Right renal cortex interstitium (tissue), 3 donors: ENCODE measurements at regions not wholly inside any gene's neighbourhood (a gene's known extent, or its start where the extent isn't known, plus 50 kb on each side); places are given as distances from the start of the nearest gene placed in this dataset.

ENCODE experiments used
- DNase-seq, 3 donors: peaks; one replicate each; pipeline ENCODE4 v3.0.0-alpha.2; 2013; ENCODE audit warnings: low read depth in 3 of 3, low spot score in 2 of 3

- DNase-seq, result no peak
These were observed 328.6 kb downstream of the MN1 start for GRCh38 chr22:27472975-27473374.

GRCh38 chr22:27473533-27473932 lies 328.0 kb downstream of the MN1 start:
- no peak for DNase-seq

DNA sequence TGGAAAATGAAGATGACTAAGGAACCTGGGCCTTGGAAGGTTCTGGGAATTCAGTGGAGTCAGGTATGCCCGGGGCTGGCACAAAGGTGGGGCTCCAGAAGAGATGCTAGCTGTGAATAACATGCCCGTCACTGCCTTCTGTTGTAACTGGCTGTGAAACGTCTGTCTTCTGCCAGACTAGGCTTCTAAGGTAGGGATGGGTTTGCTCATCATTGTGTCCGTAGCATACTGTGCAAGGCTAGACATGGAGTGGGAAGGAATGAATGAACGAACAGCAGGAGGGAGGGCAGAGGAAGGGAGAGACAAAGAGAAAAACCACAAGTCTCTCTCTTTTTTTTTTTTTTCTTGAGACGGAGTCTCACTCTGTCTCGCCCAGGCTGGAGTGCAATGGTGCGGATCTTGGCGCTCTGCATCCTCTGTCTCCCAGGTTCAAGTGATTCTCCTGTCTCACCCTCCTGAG lies 327.4 kb downstream of the MN1 start:
- no peak for DNase-seq

DNA sequence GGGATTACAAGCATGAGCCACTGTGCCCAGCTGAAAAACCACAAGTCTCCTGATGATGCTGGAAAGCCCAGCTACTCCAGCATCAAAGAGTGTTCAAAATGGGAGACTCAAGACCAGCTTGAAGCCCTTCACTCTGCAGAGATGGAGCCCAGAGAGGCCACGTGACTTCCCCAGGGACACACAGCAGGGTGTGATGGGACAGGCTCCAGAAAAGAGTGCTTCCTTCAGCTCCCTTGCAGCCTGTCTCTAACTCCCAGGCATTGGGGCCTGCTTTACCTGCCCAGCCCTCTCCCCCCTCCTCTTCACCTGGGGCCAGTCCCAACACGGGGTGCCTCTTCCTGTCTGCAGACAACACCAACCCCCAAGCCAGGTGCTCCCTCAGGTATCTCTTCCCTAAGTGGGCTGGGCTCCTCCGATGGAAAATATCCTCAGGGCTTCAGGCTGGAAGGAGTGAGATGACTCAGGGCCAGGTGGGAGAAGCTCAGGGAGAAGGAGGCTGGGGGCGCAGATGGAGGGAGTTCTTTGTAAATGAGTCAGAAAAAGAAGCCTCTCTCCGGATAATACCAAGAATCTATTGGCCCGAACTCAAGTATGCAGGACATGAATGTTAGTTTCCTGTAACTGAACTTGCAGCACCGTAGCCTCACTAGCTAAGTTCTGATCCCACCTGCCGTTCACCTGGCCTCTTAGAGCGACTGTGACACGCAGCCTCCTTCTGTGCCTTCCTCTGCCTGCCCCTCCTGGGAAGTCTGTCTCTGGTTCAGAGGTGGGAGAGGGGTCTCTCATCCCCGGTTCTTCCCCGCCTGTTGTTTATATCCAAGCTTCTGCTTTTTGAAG lies 326.6 kb downstream of the MN1 start:
- no peak for DNase-seq

GRCh38 chr22:27475548-27475897 lies 326.0 kb downstream of the MN1 start:
- no peak for DNase-seq

- DNase-seq, result no peak
These were observed 325.2 kb downstream of the MN1 start for GRCh38 chr22:27476318-27476717.

GRCh38 chr22:27476729-27477128 lies 324.8 kb downstream of the MN1 start:
- DNase-seq, result no peak

DNA sequence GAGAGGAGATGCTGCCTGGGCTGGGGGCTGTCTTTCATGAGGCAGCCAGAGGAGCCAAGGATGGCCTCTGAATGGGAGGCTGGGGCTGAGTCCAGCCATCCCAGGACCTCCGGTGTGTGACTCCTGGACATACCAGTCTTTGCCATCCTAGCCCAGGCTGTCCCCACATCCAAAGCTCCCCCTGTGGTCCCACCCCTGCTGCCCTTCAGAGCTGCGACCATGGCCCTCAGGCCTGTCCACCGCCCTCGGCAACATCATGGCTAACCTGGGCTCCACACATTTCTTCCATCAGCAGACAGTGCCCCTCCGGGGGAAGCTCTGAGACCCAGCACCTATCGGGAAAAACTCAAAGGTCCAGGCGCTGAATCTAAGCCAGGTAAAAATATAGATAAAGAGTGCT lies 324.4 kb downstream of the MN1 start:
- DNase-seq, result no peak

DNA sequence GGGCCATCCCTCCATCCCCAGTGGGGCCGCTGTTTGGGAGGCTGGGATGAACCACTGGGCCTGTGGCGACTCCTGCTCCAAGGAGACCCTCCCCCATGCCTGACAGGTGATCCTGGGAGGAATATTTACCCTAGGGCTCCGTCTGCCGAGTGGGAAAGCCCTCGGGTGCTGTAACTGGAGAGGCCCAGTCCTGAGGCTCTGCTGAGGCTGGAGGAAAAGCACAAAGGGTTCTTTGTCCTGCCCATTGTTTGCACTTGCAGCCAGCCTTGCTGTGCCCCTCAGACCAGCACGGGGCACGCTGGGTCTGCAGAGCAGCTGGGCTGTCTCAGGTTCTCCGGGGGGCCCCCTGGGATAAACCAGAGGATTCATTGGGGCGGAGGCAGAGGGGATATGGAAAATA lies 321.1 kb downstream of the MN1 start:
- DNase-seq, result no peak

DNA sequence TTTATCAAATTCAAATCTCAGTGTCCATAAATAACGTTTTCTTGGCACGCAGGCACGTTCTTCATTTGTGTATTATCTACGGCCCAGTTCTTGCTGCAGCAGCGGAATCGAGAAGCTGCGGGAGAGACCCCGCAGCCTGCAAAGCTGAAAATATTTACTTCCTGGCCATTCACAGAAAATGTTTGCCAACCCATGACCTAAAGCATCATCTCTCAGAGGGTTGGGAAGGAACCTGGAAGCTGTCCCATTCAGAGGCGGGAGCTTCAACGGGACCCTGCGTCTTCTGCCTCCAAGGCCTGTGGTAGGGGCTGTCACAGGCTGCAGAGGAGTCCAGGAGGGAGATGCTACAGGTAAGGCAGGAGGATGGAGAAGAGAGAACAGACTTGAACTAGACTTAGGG lies 319.2 kb downstream of the MN1 start:
- no peak for DNase-seq

DNA sequence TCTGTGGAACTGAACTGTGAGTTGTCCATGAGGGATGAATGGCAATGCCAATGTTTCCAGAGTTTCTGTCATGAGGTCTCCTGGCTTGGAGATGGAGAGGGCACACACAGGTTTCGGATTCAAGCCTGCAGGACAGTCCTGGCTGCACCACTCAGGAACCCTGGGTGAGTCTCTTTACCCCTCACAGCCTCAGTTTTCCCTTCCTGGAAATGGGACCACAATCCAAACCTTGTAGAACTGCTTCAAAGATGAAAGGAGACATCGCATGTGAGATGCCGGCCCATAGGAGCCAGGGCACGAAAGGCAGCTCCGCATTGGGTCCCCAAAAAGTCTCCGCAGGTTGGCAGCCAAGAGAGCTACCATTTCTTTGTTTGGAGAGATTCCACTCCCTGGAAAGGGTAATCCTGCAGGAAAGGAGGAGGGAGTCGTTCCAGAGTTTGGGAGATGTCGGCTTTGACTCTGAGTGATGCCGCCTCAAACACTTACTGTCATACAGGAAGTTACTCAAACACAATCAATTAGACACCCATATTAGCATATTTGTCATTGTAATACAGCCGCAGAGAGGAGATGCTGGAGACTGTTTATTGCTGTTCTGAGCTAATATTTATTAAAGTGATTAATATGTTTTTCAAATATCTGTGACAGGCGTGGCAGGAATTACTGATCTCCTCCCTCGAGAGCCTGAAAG lies 318.3 kb downstream of the MN1 start:
- no peak for DNase-seq

GRCh38 chr22:27485842-27486241 lies 315.7 kb downstream of the MN1 start:
- no peak for DNase-seq

DNA sequence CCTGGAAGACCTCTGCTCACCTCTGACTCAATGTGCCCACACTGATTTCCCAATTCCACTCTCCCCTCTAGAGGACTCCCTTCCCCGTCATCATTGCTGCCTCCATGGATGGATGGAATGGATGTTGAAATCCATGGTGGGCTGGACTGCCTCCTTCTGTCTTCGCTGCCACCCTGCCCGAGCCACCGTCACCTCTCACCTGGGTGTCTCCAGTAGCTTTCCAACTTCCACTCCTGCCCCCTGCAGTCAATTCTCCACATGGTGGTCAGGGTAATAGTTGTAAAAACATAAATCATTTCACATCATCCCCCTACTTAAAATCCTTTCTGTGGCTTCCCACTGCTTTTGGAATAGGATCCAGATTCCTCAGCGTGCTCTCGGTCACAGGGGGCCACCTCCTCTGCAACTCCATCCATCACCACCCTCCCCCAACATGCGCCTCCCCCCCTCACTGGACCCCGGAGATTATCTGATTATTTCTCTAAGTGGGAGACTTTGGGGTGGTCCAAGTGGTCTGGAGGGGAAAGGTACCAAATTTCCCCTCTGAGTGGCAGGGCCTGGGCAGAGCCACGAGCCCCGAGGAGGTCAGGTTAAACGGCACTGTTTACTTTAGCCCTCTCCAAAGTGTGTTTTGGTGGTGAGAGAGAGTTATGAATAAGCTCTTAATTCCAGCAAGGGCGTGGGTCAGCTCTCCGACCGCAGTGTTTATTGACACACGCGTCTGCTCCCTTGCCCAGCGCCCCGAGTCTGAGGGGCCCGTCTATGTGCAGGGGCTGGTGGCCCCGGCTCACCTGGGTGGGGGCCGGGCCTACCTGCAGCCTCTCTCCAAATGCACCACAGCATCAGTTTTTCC lies 313.7 kb downstream of the MN1 start:
- DNase-seq, result no peak

- no peak for DNase-seq
These were observed 312.9 kb downstream of the MN1 start for GRCh38 chr22:27488456-27489177.

GRCh38 chr22:27489178-27489675 lies 312.3 kb downstream of the MN1 start:
- no peak for DNase-seq

- DNase-seq, result no peak
These were observed 311.5 kb downstream of the MN1 start for GRCh38 chr22:27490080-27490479.

DNA sequence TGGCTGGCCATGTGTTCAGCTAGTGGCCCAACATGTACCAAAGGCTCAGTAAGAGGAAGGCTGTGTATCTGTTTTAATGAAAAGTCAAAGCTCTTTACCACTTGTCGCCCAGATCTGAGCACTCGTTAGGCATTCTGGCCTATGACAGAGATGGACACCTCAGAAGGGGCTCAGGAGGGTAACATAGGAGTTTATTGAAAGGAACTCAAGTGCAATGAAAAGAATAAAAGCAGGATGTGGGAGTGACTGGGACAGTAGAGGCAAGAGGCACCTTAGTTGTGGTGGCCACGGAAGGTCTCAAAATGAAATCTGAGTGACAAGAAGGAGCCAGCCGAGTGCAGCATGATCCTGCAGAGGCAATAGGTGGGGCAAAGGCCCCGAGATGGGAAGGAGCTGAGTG lies 309.7 kb downstream of the MN1 start:
- DNase-seq, result no peak

DNA sequence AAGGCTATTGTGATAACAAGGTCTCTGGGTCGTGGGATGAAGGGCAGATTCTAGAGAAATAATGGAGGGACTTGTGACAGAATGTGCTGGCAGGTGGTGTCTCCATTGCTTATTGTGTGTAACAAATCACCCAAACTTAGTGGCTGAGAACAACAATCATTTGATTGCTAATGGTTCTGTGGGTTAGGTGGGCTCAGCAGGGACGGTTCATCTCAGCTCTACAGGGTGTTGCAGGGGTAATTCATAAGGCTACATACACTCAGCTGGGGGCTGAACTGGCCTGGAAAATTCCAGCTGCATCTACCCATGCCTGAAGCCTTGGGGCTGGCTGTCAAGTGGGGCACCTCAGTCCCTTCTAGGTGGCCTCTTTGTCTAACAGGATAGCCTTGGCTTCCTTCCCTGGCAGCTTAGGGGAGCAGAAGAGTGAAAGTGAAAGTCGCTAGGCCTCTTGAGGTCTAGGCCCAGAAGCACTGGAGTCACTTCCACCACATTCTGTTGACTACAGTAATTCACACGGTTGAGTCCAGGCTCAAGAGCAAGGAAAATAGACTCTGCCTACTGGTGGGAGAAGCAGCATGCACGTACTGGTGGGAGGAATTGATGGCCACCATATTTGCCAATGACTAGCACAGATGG lies 308.9 kb downstream of the MN1 start:
- no peak for DNase-seq

DNA sequence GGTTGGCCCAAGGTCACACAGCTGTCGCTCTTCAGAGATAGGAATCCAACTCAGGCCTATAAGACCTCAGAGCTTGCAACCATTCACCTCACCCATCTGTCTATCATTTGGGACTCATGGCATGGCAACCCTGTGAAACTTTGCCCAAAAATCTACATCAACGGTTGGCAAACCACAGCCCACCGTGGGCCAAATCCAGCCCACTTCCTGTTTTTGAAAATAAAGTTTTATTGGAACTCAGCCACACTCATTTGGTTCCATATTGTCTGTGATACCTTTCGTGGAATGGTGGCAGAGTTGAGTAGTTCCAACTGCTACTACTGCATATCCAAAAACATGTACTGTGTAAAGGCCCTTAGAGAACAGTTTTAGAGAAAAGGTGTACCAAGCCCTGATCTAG lies 307.8 kb downstream of the MN1 start:
- DNase-seq, result no peak

GRCh38 chr22:27494785-27495184 lies 306.8 kb downstream of the MN1 start:
- no peak for DNase-seq
